HEK293T (cell line): ENCODE measurements at regions not wholly inside any gene's neighbourhood (a gene's known extent, or its start where the extent isn't known, plus 50 kb on each side); places are given as distances from the start of the nearest gene placed in this dataset.

Source experiments
- ARNT ChIP-seq: fragments of 450-650 bp; IDR thresholded peaks from 2 replicates; pipeline ENCODE4 v1.6.1; 2017; ENCODE audit warnings: mild to moderate bottlenecking
- BHLHE40 ChIP-seq: fragments of 450-650 bp; IDR thresholded peaks from 2 replicates; pipeline ENCODE4 v1.6.1; 2016; ENCODE audit warnings: mild to moderate bottlenecking, moderate library complexity, borderline replicate concordance
- ELF4 ChIP-seq: fragments of 450-650 bp; IDR thresholded peaks from 2 replicates; pipeline ENCODE4 v1.6.1; 2017; ENCODE audit warnings: antibody characterized with exemption
- FOXA1 ChIP-seq: fragments of 450-650 bp; IDR thresholded peaks from 2 replicates; pipeline ENCODE4 v1.6.1; 2016; ENCODE audit warnings: mild to moderate bottlenecking
- FOXK2 ChIP-seq: fragments of 450-650 bp; IDR thresholded peaks from 2 replicates; pipeline ENCODE4 v1.6.1; 2016; ENCODE audit warnings: mild to moderate bottlenecking
- FOXM1 ChIP-seq: fragments of 450-650 bp; IDR thresholded peaks from 2 replicates; pipeline ENCODE4 v1.6.1; 2017; ENCODE audit warnings: mild to moderate bottlenecking, borderline replicate concordance
- HDGF ChIP-seq: fragments of 450-650 bp; IDR thresholded peaks from 2 replicates; pipeline ENCODE4 v1.6.1; 2017; ENCODE audit warnings: antibody characterized with exemption, borderline replicate concordance
- L3MBTL2 ChIP-seq: fragments of 450-650 bp; conservative IDR thresholded peaks from 2 replicates; pipeline ENCODE4 v1.6.1; 2016; ENCODE audit warnings: mild to moderate bottlenecking
- LEF1 ChIP-seq: fragments of 450-650 bp; IDR thresholded peaks from 2 replicates; pipeline ENCODE4 v1.6.1; 2017; ENCODE audit warnings: mild to moderate bottlenecking, borderline replicate concordance
- SP1 ChIP-seq: fragments of 450-650 bp; IDR thresholded peaks from 2 replicates; pipeline ENCODE4 v1.6.1; 2017
- SUZ12 ChIP-seq: fragments of 450-650 bp; IDR thresholded peaks from 2 replicates; pipeline ENCODE4 v1.6.1; 2016; ENCODE audit warnings: mild to moderate bottlenecking
- TARDBP ChIP-seq: fragments of 450-650 bp; IDR thresholded peaks from 2 replicates; pipeline ENCODE4 v1.6.1; 2016
- ZNF384 ChIP-seq: fragments of 450-650 bp; IDR thresholded peaks from 2 replicates; pipeline ENCODE4 v1.6.1; 2016
- TF ChIP-seq, protein P1 (sequence below): fragments of 450-650 bp; IDR thresholded peaks from 2 replicates; pipeline ENCODE4 v1.6.1; 2016

- TF ChIP-seq BHLHE40 (no peak), FOXA1 (no peak), FOXK2 (no peak), FOXM1 (no peak), ZNF384 (no peak), ARNT (no peak), HDGF (no peak), ELF4 (no peak), SP1 (no peak), LEF1 (no peak), SUZ12 (no peak), TARDBP (no peak), L3MBTL2 (no peak)
- TF ChIP-seq, protein P1, sequence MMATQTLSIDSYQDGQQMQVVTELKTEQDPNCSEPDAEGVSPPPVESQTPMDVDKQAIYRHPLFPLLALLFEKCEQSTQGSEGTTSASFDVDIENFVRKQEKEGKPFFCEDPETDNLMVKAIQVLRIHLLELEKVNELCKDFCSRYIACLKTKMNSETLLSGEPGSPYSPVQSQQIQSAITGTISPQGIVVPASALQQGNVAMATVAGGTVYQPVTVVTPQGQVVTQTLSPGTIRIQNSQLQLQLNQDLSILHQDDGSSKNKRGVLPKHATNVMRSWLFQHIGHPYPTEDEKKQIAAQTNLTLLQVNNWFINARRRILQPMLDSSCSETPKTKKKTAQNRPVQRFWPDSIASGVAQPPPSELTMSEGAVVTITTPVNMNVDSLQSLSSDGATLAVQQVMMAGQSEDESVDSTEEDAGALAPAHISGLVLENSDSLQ = no peak
Observed at GRCh38 chr20:24831232-24831631, 117.8 kb upstream of the CST7 start.
